Liver (tissue), 8 donors: ENCODE measurements at regions not wholly inside any gene's neighbourhood (a gene's known extent, or its start where the extent isn't known, plus 50 kb on each side); places are given as distances from the start of the nearest gene placed in this dataset.

Experiments used
- DNase-seq: peaks from one replicate; pipeline ENCODE4 v3.0.0-alpha.2; 2017; ENCODE audit warnings: low spot score
- H3K27ac ChIP-seq, 2 donors: one replicate each; pipeline ENCODE4 v1.7.0; 2013; ENCODE audit warnings: inconsistent platforms in 2 of 2, low read length in 2 of 2, control low read depth in 1 of 2, low read depth in 1 of 2, mild to moderate bottlenecking in 1 of 2
- H3K27me3 ChIP-seq, 4 donors: one replicate each; pipeline versions ENCODE4 v1.6.1 to v1.7.0; 2013; ENCODE audit warnings: low read length in 3 of 4, inconsistent platforms in 1 of 4, mild to moderate bottlenecking in 1 of 4, moderate library complexity in 1 of 4; ENCODE audit not compliant: control insufficient read depth in 4 of 4, insufficient read depth in 4 of 4
- H3K36me3 ChIP-seq, 4 donors: one replicate each; pipeline versions ENCODE4 v1.6.1 to v1.7.0; 2013; ENCODE audit warnings: low read length in 3 of 4, mild to moderate bottlenecking in 3 of 4, low read depth in 1 of 4, moderate library complexity in 1 of 4; ENCODE audit not compliant: control insufficient read depth in 4 of 4, insufficient read depth in 3 of 4
- H3K4me1 ChIP-seq, 4 donors: one replicate each; pipeline versions ENCODE4 v1.6.1 to v1.7.0; 2013; ENCODE audit warnings: low read length in 3 of 4, mild to moderate bottlenecking in 3 of 4, moderate library complexity in 1 of 4; ENCODE audit not compliant: control insufficient read depth in 4 of 4, insufficient read depth in 4 of 4
- H3K4me3 ChIP-seq, 3 donors: one replicate each; pipeline versions ENCODE4 v1.6.1 to v1.7.0; 2013; ENCODE audit warnings: low read length in 3 of 3, control low read depth in 1 of 3, low read depth in 1 of 3, mild to moderate bottlenecking in 1 of 3
- H3K9ac ChIP-seq, 2 donors: one replicate each; pipeline ENCODE4 v1.7.0; 2013; ENCODE audit warnings: low read length in 2 of 2, mild to moderate bottlenecking in 2 of 2, moderate library complexity in 2 of 2, control low read depth in 1 of 2, low read depth in 1 of 2
- H3K9me3 ChIP-seq, 4 donors: one replicate each; pipeline versions ENCODE4 v1.6.1 to v1.7.0; 2013; ENCODE audit warnings: low read length in 3 of 4; ENCODE audit not compliant: control insufficient read depth in 4 of 4
- ATF3 ChIP-seq: IDR thresholded peaks from 2 replicates; pipeline ENCODE4 v1.6.1; 2016; ENCODE audit warnings: antibody characterized with exemption
- FOXA1 ChIP-seq: IDR thresholded peaks from 2 replicates; pipeline ENCODE4 v1.6.1; 2016; ENCODE audit warnings: antibody characterized with exemption
- FOXA2 ChIP-seq: IDR thresholded peaks from 2 replicates; pipeline ENCODE4 v1.6.1; 2016; ENCODE audit warnings: antibody characterized with exemption
- HNF4A ChIP-seq, 2 donors: conservative IDR thresholded peaks; 2 replicates each; pipeline ENCODE4 v1.6.1; 2016; ENCODE audit warnings: antibody characterized with exemption in 2 of 2, mild to moderate bottlenecking in 2 of 2
- JUND ChIP-seq, 2 donors: IDR thresholded peaks; 2 replicates each; pipeline ENCODE4 v1.6.1; 2016; ENCODE audit warnings: antibody characterized with exemption in 2 of 2
- RAD21 ChIP-seq, 2 donors: IDR thresholded peaks; 2 replicates each; pipeline ENCODE4 v1.6.1; 2016; ENCODE audit warnings: antibody characterized with exemption in 2 of 2, mild to moderate bottlenecking in 2 of 2
- REST ChIP-seq: IDR thresholded peaks from 2 replicates; pipeline ENCODE4 v1.6.1; 2016; ENCODE audit warnings: antibody characterized with exemption, mild to moderate bottlenecking
- TAF1 ChIP-seq: conservative IDR thresholded peaks from 2 replicates; pipeline ENCODE4 v1.6.1; 2016; ENCODE audit warnings: antibody characterized with exemption, mild to moderate bottlenecking
- ZBTB33 ChIP-seq: IDR thresholded peaks from 2 replicates; pipeline ENCODE4 v1.6.1; 2016; ENCODE audit warnings: antibody characterized with exemption
- WGBS: extraction: QIAGEN DNeasy Blood & Tissue Kit; methylation state at CpG from one replicate; pipeline ENCODE4 v1.1.7; 2013; 5-methylcytosine and 5-hydroxymethylcytosine counted together
- TF ChIP-seq, protein P1 (sequence below): fragments of 150-350 bp; IDR thresholded peaks from 2 replicates; pipeline ENCODE4 v1.5.1; 2017; ENCODE audit warnings: improper control_type of control experiment, low read depth, low read length; ENCODE audit not compliant: missing input control
- TF ChIP-seq, protein P2 (sequence below): IDR thresholded peaks from 2 replicates; pipeline ENCODE4 v1.6.1; 2016; ENCODE audit warnings: antibody characterized with exemption
- donor health status: healthy.
- donor health status: healthy.
- donor health status: healthy.
- donor health status: healthy.
- donor health status: healthy.

GRCh38 chr7:106448992-106449859 lies 164.4 kb upstream of the NAMPT start (continued):
- peak; percentile 16 for TF ChIP-seq ZBTB33
- TF ChIP-seq FOXA2 = peak; percentile 53

- no peak for DNase-seq
- TF ChIP-seq RAD21 (IDR thresholded peaks at IDR 0.05) (no peak), REST (no peak), TAF1 (no peak), FOXA2 (no peak), FOXA1 (no peak)
- TF ChIP-seq, protein P1, sequence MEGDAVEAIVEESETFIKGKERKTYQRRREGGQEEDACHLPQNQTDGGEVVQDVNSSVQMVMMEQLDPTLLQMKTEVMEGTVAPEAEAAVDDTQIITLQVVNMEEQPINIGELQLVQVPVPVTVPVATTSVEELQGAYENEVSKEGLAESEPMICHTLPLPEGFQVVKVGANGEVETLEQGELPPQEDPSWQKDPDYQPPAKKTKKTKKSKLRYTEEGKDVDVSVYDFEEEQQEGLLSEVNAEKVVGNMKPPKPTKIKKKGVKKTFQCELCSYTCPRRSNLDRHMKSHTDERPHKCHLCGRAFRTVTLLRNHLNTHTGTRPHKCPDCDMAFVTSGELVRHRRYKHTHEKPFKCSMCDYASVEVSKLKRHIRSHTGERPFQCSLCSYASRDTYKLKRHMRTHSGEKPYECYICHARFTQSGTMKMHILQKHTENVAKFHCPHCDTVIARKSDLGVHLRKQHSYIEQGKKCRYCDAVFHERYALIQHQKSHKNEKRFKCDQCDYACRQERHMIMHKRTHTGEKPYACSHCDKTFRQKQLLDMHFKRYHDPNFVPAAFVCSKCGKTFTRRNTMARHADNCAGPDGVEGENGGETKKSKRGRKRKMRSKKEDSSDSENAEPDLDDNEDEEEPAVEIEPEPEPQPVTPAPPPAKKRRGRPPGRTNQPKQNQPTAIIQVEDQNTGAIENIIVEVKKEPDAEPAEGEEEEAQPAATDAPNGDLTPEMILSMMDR = no peak
- peak overlapping the region; percentile 62 to 69 for H3K27ac ChIP-seq
- no peak overlapping the region for H3K4me3 ChIP-seq
- no peak overlapping the region for H3K9ac ChIP-seq
- no peaks in the 10 kb centered on the region for H3K36me3 ChIP-seq
- H3K27me3 ChIP-seq = no peaks in the 10 kb centered on the region
- no peaks in the 10 kb centered on the region for H3K9me3 ChIP-seq
- peaks cover 0 to 9% (median under 1%) of the 10 kb centered on the region in 4 donors for H3K4me1 ChIP-seq
- 59% methylated on average over 1 of the region's 1 CpG for WGBS
Measured at GRCh38 chr7:106448346-106448991, 163.7 kb upstream of the NAMPT start.

DNA sequence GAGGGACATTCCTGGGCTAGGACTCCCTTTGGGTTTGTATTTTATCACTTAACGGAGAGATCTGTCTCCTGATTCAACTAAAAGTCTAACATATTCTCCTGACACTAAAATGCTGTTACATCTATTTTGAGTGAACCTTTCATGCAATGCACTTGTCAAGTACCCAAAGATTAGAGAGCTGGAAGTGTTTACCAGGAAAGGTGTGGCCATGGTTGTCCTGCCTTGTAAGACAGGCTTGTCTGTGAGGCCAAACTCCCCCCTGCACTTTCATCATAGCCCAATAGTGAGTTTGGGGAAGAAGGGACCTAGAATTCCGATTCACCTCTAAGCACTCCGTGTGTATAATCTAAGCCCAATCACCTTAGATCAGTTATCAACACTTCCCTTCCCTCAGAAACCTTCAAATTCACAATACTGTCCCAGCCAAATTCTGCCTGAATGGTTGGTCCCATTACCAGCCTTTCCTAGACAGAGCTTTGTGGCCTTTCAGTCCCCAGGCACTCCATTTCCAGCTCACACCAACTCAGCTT lies 162.6 kb upstream of the NAMPT start:
- Histone ChIP-seq H3K36me3 (no peaks in the 10 kb centered on the region), H3K9me3 (no peaks in the 10 kb centered on the region), H3K4me1 (peaks cover 0 to 9% (median under 1%) of the 10 kb centered on the region in 4 donors), H3K4me3 (no peak overlapping the region), H3K27me3 (no peaks in the 10 kb centered on the region), H3K27ac (no peak overlapping the region), H3K9ac (no peak overlapping the region)
- 95% methylated on average over 3 of the region's 3 CpGs for WGBS
- DNase-seq = no peak
- TF ChIP-seq, protein P2, sequence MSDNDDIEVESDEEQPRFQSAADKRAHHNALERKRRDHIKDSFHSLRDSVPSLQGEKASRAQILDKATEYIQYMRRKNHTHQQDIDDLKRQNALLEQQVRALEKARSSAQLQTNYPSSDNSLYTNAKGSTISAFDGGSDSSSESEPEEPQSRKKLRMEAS = no peak
- no peak for TF ChIP-seq ATF3
- no peak for TF ChIP-seq ZBTB33
- no peak for TF ChIP-seq RAD21 (IDR thresholded peaks at IDR 0.05)
- no peak for TF ChIP-seq HNF4A (conservative IDR thresholded peaks at IDR 0.05)
- no peak for TF ChIP-seq JUND (IDR thresholded peaks at IDR 0.05)
- TF ChIP-seq, protein P1 = no peak
- no peak for TF ChIP-seq FOXA1
